ENCODE measurements at regions not wholly inside any gene's neighbourhood (a gene's known extent, or its start where the extent isn't known, plus 50 kb on each side); places are given as distances from the start of the nearest gene placed in this dataset.

GRCh38 chrX:68950937-68951336 lies 122.1 kb downstream of the EFNB1 start:
- 51% methylated on average over 2 of the region's 2 CpGs for WGBS
- Histone ChIP-seq H3K4me3 (ENCODE audit: low read depth in 1 of 3, low read length in 3 of 3) (no peak overlapping the region), H3K9ac (ENCODE audit: low read depth in 1 of 2, low read length in 2 of 2) (no peak overlapping the region), H3K27ac (ENCODE audit: low read depth in 1 of 2, low read length in 2 of 2) (no peak overlapping the region), H3K36me3 (ENCODE audit: control insufficient read depth in 4 of 4, insufficient read depth in 3 of 4, low read depth in 1 of 4, low read length in 3 of 4) (no peaks in the 10 kb centered on the region), H3K4me1 (ENCODE audit: control insufficient read depth in 4 of 4, insufficient read depth in 4 of 4, low read length in 3 of 4) (no peaks in the 10 kb centered on the region), H3K27me3 (ENCODE audit: control insufficient read depth in 4 of 4, insufficient read depth in 4 of 4, low read length in 3 of 4) (peaks cover 0 to 3% (median 0%) of the 10 kb centered on the region in 4 donors), H3K9me3 (ENCODE audit: control insufficient read depth in 4 of 4, low read length in 3 of 4) (peaks cover 0 to 6% (median 0%) of the 10 kb centered on the region in 4 donors)
- DNase-seq (ENCODE audit: low spot score), result no peak
- TF ChIP-seq, protein P1, sequence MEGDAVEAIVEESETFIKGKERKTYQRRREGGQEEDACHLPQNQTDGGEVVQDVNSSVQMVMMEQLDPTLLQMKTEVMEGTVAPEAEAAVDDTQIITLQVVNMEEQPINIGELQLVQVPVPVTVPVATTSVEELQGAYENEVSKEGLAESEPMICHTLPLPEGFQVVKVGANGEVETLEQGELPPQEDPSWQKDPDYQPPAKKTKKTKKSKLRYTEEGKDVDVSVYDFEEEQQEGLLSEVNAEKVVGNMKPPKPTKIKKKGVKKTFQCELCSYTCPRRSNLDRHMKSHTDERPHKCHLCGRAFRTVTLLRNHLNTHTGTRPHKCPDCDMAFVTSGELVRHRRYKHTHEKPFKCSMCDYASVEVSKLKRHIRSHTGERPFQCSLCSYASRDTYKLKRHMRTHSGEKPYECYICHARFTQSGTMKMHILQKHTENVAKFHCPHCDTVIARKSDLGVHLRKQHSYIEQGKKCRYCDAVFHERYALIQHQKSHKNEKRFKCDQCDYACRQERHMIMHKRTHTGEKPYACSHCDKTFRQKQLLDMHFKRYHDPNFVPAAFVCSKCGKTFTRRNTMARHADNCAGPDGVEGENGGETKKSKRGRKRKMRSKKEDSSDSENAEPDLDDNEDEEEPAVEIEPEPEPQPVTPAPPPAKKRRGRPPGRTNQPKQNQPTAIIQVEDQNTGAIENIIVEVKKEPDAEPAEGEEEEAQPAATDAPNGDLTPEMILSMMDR (IDR thresholded peaks at IDR 0.05; ENCODE audit: low read depth, low read length, missing input control), result no peak
- TF ChIP-seq FOXA1 (IDR thresholded peaks at IDR 0.05) (no peak), NR2F2 (IDR thresholded peaks at IDR 0.05) (no peak), JUND (IDR thresholded peaks at IDR 0.05) (no peak), REST (IDR thresholded peaks at IDR 0.05) (no peak), YY1 (IDR thresholded peaks at IDR 0.05) (no peak), FOXA2 (IDR thresholded peaks at IDR 0.05) (no peak), ATF3 (IDR thresholded peaks at IDR 0.05) (no peak), HNF4G (IDR thresholded peaks at IDR 0.05) (no peak)

- Histone ChIP-seq H3K9ac (ENCODE audit: low read depth in 1 of 2, low read length in 2 of 2) (no peak overlapping the region), H3K9me3 (ENCODE audit: control insufficient read depth in 4 of 4, low read length in 3 of 4) (no peaks in the 10 kb centered on the region), H3K36me3 (ENCODE audit: control insufficient read depth in 4 of 4, insufficient read depth in 3 of 4, low read depth in 1 of 4, low read length in 3 of 4) (no peaks in the 10 kb centered on the region), H3K27me3 (ENCODE audit: control insufficient read depth in 4 of 4, insufficient read depth in 4 of 4, low read length in 3 of 4) (no peaks in the 10 kb centered on the region), H3K4me3 (ENCODE audit: low read depth in 1 of 3, low read length in 3 of 3) (no peak overlapping the region), H3K4me1 (ENCODE audit: control insufficient read depth in 4 of 4, insufficient read depth in 4 of 4, low read length in 3 of 4) (no peaks in the 10 kb centered on the region), H3K27ac (ENCODE audit: low read depth in 1 of 2, low read length in 2 of 2) (no peak overlapping the region)
- TF ChIP-seq, protein P1 (IDR thresholded peaks at IDR 0.05; ENCODE audit: low read depth, low read length, missing input control), result no peak
- TF ChIP-seq JUND (IDR thresholded peaks at IDR 0.05), result no peak
- TF ChIP-seq TAF1 (conservative IDR thresholded peaks at IDR 0.05), result no peak
- TF ChIP-seq MAX (IDR thresholded peaks at IDR 0.05), result no peak
- TF ChIP-seq, protein P2, sequence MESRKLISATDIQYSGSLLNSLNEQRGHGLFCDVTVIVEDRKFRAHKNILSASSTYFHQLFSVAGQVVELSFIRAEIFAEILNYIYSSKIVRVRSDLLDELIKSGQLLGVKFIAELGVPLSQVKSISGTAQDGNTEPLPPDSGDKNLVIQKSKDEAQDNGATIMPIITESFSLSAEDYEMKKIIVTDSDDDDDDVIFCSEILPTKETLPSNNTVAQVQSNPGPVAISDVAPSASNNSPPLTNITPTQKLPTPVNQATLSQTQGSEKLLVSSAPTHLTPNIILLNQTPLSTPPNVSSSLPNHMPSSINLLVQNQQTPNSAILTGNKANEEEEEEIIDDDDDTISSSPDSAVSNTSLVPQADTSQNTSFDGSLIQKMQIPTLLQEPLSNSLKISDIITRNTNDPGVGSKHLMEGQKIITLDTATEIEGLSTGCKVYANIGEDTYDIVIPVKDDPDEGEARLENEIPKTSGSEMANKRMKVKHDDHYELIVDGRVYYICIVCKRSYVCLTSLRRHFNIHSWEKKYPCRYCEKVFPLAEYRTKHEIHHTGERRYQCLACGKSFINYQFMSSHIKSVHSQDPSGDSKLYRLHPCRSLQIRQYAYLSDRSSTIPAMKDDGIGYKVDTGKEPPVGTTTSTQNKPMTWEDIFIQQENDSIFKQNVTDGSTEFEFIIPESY (IDR thresholded peaks at IDR 0.05), result no peak
- TF ChIP-seq REST (IDR thresholded peaks at IDR 0.05), result no peak
- TF ChIP-seq FOXA1 (IDR thresholded peaks at IDR 0.05), result no peak
- TF ChIP-seq EGR1 (IDR thresholded peaks at IDR 0.05; ENCODE audit: low read depth in 2 of 2), result no peak
- TF ChIP-seq HNF4A (conservative IDR thresholded peaks at IDR 0.05), result no peak
- no peak for TF ChIP-seq NR2F2 (IDR thresholded peaks at IDR 0.05)
- TF ChIP-seq YY1 (IDR thresholded peaks at IDR 0.05), result no peak
- TF ChIP-seq ATF3 (IDR thresholded peaks at IDR 0.05), result no peak
- TF ChIP-seq FOXA2 (IDR thresholded peaks at IDR 0.05), result no peak
- 95% methylated on average over 6 of the region's 6 CpGs for WGBS
- no peak for DNase-seq (ENCODE audit: low spot score)
These were observed 119.2 kb downstream of the EFNB1 start for GRCh38 chrX:68947882-68948605.

All from liver (tissue), 8 donors.